ENCODE measurements at regions not wholly inside any gene's neighbourhood (a gene's known extent, or its start where the extent isn't known, plus 50 kb on each side); places are given as distances from the start of the nearest gene placed in this dataset.

DNA sequence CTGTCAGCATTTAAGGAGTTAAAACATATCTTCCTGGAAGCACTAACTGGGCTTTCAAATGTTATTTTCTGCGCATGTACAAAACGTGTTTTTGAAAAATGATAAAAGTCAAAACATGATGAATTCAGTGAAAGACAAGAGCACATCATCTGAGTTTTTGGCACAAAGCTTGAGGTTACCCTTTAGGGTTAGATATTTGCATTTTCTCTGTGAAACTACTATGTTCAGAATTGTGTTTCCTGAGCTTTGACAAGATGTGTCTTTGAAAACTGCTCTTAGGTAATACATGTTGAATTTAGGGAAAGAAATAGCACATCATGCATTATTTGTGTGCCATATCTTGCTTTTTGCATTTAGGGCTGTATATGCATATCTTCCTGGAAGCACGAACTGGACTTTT is 79.0 kb downstream of the ASCL4 start:
- TF ChIP-seq RAD21 (IDR thresholded peaks at IDR 0.05; ENCODE audit: low read depth) (no peak), REST (IDR thresholded peaks at IDR 0.05; ENCODE audit: low read depth) (no peak), USF1 (IDR thresholded peaks at IDR 0.05) (no peak), YY1 (IDR thresholded peaks at IDR 0.05; ENCODE audit: low read depth) (no peak), TAF1 (IDR thresholded peaks at IDR 0.05; ENCODE audit: low read depth) (no peak), EP300 (IDR thresholded peaks at IDR 0.05; ENCODE audit: borderline replicate concordance) (no peak)

Data from Ishikawa (cell line).